Suprapubic skin (tissue), 4 donors: ENCODE measurements at regions not wholly inside any gene's neighbourhood (a gene's known extent, or its start where the extent isn't known, plus 50 kb on each side); places are given as distances from the start of the nearest gene placed in this dataset.

ENCODE experiments used
- DNase-seq, 2 donors: peaks; one replicate each; pipeline ENCODE4 v3.0.0-alpha.2; 2019; ENCODE audit warnings: low spot score in 2 of 2
- H3K27ac ChIP-seq: fragments of 200-600 bp; sonication (generic); one replicate; pipeline ENCODE4 v1.5.1; 2019
- H3K27me3 ChIP-seq: fragments of 200-600 bp; sonication (generic); one replicate; pipeline ENCODE4 v1.5.1; 2019
- H3K36me3 ChIP-seq: fragments of 200-600 bp; sonication (generic); one replicate; pipeline ENCODE4 v1.5.1; 2019
- H3K4me1 ChIP-seq: fragments of 200-600 bp; sonication (generic); one replicate; pipeline ENCODE4 v1.5.1; 2019
- H3K4me3 ChIP-seq: fragments of 200-600 bp; sonication (generic); one replicate; pipeline ENCODE4 v1.5.1; 2019; ENCODE audit warnings: mild to moderate bottlenecking
- H3K9me3 ChIP-seq: fragments of 200-600 bp; sonication (generic); one replicate; pipeline ENCODE4 v1.5.1; 2019
- EP300 ChIP-seq: sonication (generic); formaldehyde crosslinking; IDR thresholded peaks from one replicate; pipeline ENCODE4 v1.6.1; 2017; ENCODE audit warnings: antibody characterized with exemption
- POLR2A ChIP-seq, 2 donors: fragments of 450-650 bp; IDR thresholded peaks; one replicate each; pipeline ENCODE4 v1.6.1; 2017; ENCODE audit warnings: antibody characterized with exemption in 2 of 2, mild to moderate bottlenecking in 2 of 2, moderate library complexity in 2 of 2
- POLR2AphosphoS5 ChIP-seq, 3 donors: sonication (generic); formaldehyde crosslinking; IDR thresholded peaks; one replicate each; pipeline ENCODE4 v1.6.1; 2017; ENCODE audit warnings: antibody characterized with exemption in 3 of 3
- WGBS: methylation state at CpG from one replicate; pipeline ENCODE4 v1.1.5; 2018; 5-methylcytosine and 5-hydroxymethylcytosine counted together
- TF ChIP-seq, protein P1 (sequence below), 2 donors: fragments of 200-600 bp in 1 of 2; fragments of 450-650 bp in 1 of 2; sonication (generic) in 1 of 2; IDR thresholded peaks; one replicate each; pipeline ENCODE4 v1.5.1; 2016 to 2019; ENCODE audit warnings: antibody characterized with exemption in 2 of 2, mild to moderate bottlenecking in 1 of 2, moderate library complexity in 1 of 2

DNA sequence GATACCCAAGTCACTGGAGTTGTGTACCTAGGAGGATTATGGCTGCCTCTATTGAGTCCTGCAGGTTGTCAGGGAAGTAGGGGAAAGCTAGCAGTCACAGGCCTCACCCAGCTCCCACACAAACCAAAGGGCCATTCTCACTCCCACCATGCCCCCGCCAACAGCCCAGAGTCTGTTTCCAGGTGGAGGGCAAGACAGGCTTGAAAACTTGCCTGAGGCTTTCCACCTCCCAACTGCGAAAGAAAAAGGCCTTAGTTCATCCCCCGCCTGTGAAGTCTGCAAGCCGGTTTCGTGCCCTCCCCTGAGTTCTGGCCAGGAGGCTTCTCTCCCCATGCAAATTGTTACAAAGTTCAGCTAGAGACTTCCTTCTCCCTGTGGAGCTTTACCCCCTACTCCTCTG lies 270.3 kb downstream of the TXNL1 start:
- WGBS: 94% methylated on average over 5 of the region's 5 CpGs
- Histone ChIP-seq H3K27ac (no peak overlapping the region), H3K4me1 (no peaks in the 10 kb centered on the region), H3K36me3 (no peaks in the 10 kb centered on the region), H3K9me3 (no peaks in the 10 kb centered on the region), H3K27me3 (no peaks in the 10 kb centered on the region), H3K4me3 (no peak overlapping the region)
- TF ChIP-seq EP300 (no peak), POLR2AphosphoS5 (IDR thresholded peaks at IDR 0.05) (no peak), POLR2A (IDR thresholded peaks at IDR 0.05) (no peak)
- TF ChIP-seq, protein P1, sequence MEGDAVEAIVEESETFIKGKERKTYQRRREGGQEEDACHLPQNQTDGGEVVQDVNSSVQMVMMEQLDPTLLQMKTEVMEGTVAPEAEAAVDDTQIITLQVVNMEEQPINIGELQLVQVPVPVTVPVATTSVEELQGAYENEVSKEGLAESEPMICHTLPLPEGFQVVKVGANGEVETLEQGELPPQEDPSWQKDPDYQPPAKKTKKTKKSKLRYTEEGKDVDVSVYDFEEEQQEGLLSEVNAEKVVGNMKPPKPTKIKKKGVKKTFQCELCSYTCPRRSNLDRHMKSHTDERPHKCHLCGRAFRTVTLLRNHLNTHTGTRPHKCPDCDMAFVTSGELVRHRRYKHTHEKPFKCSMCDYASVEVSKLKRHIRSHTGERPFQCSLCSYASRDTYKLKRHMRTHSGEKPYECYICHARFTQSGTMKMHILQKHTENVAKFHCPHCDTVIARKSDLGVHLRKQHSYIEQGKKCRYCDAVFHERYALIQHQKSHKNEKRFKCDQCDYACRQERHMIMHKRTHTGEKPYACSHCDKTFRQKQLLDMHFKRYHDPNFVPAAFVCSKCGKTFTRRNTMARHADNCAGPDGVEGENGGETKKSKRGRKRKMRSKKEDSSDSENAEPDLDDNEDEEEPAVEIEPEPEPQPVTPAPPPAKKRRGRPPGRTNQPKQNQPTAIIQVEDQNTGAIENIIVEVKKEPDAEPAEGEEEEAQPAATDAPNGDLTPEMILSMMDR (IDR thresholded peaks at IDR 0.05): no peak
- DNase-seq: no peak

DNA sequence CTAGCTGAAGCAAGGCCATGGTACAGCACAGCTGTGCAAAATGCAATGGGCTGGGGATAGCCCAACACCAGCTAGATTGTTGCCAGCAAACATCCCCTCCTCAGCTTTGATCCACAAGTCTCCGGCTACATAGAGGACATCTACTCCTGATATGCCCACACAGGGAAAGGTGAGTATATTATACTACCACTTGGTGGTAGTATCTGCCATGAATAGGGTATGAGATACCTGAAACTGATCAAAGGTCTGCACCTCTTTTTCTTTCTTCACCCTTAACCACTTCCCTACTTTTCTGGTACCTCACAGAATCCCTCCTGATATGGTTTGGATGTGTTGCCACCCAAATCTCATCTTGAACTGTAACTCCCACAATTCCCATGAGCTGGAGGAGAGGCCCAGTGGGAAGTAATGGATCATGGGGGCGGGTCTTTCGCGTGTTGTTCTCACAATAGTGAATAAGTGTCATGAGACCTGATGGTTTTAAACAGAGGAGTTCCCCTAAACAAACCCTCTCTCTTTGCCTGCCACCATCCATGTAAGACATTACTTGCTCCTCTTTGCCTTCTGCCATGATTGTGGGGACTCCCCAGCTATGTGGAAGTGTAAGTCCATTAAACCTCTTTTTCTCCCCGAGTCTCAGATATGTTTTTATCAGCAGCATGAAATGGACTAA lies 279.6 kb downstream of the TXNL1 start:
- H3K4me1 ChIP-seq: no peaks in the 10 kb centered on the region
- no peak for DNase-seq
- H3K27me3 ChIP-seq: no peaks in the 10 kb centered on the region
- peaks cover 4% of the 10 kb centered on the region for H3K9me3 ChIP-seq
- whole genome bisulfite sequencing: 91% methylated on average over 5 of the region's 5 CpGs
- H3K36me3 ChIP-seq: no peaks in the 10 kb centered on the region
- no peak overlapping the region for H3K27ac ChIP-seq
- TF ChIP-seq EP300: no peak
- TF ChIP-seq POLR2AphosphoS5 (IDR thresholded peaks at IDR 0.05): no peak
- TF ChIP-seq POLR2A (IDR thresholded peaks at IDR 0.05): no peak
- TF ChIP-seq, protein P1 (IDR thresholded peaks at IDR 0.05): no peak
- H3K4me3 ChIP-seq: no peak overlapping the region

DNA sequence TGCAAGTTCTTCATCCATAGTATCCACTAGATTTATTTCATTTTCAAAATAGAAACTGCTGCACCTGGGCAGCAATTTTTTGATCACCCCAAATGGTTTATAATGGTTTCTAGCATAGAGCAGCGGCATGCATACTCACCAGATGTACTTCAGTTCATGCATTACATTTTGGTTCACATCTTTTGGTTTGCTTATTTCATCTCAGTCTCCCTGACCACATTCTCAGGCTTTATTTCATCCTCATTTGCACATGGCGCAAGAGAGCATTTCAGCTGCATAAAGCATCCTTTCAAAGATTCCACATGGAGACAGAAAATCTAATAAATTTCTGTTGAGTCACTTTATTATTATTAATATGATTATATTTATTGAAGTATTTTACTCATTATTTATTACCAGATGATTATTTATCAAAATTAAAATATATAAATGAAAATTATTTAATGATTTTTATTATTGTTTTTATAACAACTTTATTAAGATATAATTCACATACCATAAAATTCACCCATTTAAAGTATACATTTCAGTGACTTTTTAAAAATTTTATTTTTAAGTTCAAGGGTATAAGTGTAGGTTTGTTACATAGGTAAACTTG lies 284.6 kb downstream of the TXNL1 start:
- H3K4me3 ChIP-seq: no peak overlapping the region
- no peaks in the 10 kb centered on the region for H3K4me1 ChIP-seq
- H3K36me3 ChIP-seq: no peaks in the 10 kb centered on the region
- WGBS: 87% methylated on average over 2 of the region's 2 CpGs
- no peak for DNase-seq
- TF ChIP-seq EP300: no peak
- TF ChIP-seq, protein P1 (IDR thresholded peaks at IDR 0.05): no peak
- no peak for TF ChIP-seq POLR2A (IDR thresholded peaks at IDR 0.05)
- TF ChIP-seq POLR2AphosphoS5 (IDR thresholded peaks at IDR 0.05): no peak
- no peak overlapping the region for H3K27ac ChIP-seq
- no peaks in the 10 kb centered on the region for H3K9me3 ChIP-seq
- no peaks in the 10 kb centered on the region for H3K27me3 ChIP-seq

DNA sequence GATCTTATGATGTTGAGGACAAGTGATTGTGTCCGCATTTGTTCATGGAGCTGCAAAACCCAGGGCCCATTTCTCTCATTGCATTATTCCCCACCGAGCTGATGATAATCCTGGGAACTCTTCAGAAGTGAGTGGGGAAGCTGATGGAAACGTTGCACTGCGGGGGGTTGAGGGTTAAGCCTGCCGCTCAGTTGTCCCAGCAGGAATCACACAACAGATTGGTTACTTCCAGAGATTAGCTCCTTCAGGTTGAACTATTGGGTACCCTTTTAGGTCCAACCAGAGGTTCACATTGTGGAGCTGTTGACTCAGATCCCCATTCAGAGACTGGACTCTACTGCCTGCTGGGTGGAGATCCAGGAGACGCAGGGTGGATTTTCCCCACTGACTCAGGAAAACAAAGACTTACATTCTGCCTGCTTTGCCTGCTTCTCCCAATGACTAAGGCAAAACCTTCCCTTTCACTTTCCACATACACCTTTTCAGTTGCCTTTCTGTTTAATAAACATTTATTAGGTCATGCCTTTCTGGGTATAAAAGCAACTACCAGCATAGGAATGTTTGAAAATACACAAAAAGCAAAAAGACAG lies 286.4 kb downstream of the TXNL1 start:
- no peak for DNase-seq
- no peaks in the 10 kb centered on the region for H3K36me3 ChIP-seq
- no peaks in the 10 kb centered on the region for H3K27me3 ChIP-seq
- H3K9me3 ChIP-seq: no peaks in the 10 kb centered on the region
- TF ChIP-seq EP300 (no peak), POLR2AphosphoS5 (IDR thresholded peaks at IDR 0.05) (no peak)
- no peak overlapping the region for H3K27ac ChIP-seq
- no peaks in the 10 kb centered on the region for H3K4me1 ChIP-seq
- H3K4me3 ChIP-seq: no peak overlapping the region
- 65% methylated on average over 6 of the region's 6 CpGs for WGBS

DNA sequence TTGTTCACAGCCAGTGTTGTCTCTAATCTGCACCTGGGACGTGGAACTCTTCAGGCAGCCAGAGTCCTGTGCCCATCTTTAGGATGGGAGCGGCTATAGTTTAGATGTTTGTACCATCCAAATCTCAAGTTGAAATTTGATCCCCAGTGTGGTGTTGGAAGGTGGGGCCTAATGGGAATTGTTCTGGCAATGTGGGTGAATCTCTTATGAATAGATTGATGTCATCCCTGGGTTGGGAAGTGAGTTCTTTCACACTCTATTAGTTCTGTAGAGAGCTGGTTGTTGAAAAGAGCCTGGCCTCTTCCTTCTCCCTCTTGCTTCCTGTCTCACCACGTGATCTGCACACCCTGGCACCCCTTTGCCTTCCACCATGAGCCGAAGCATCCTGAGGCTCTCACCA lies 300.9 kb downstream of the TXNL1 start:
- Histone ChIP-seq H3K4me1 (no peaks in the 10 kb centered on the region), H3K4me3 (no peak overlapping the region), H3K9me3 (no peaks in the 10 kb centered on the region), H3K27ac (no peak overlapping the region), H3K36me3 (no peaks in the 10 kb centered on the region), H3K27me3 (no peaks in the 10 kb centered on the region)
- TF ChIP-seq EP300: no peak
- TF ChIP-seq POLR2A (IDR thresholded peaks at IDR 0.05): no peak
- TF ChIP-seq, protein P1 (IDR thresholded peaks at IDR 0.05): no peak
- TF ChIP-seq POLR2AphosphoS5 (IDR thresholded peaks at IDR 0.05): no peak
- no peak for DNase-seq
- 77% methylated on average over 4 of the region's 4 CpGs for WGBS
